ENCODE measurements at regions not wholly inside any gene's neighbourhood (a gene's known extent, or its start where the extent isn't known, plus 50 kb on each side); places are given as distances from the start of the nearest gene placed in this dataset.

DNA sequence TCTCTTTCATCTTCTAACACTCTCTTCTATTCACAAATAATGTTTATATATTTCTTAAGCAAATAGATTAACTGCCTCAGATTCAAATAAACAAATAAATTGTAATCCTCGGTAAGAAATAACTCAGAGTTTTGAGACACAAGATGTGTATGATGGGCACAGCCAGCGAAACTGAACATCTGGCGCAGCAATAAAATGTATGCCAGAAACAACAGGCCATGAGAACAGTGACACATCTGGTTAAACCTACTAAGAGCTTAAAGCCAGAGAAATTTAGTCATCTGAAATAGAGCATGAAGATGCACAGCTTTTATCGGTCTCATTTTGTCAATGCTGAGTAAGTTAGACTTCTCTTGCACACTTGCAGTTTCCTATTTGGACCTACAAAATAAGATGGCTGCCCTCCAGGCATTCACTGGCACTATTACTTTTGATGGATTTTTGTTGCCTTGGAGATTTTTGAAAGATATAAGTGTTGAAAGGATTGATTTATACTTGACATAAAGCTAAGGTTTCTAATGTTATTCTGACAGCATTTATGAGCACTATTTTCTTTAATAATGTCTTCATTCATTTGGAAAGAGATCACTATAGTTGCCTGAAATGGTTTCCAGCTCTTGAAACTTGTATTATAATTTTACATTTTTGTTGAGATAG, 1444.0 kb downstream of the PCDH18 start:
- ChIA-PET CTCF (interaction anchor here (0.6 kb wide), 1 partner anchor 21 kb away, joined by 3 read pairs; no protein-coding TSS in a partner anchor), POLR2A (no interaction called here)
- Histone ChIP-seq H3K9me3 (ENCODE audit: control insufficient read depth, insufficient read depth, low read length) (no peaks in the 10 kb centered on the region), H3K4me3 (ENCODE audit: low read depth, low read length) (no peak overlapping the region), H3K27me3 (ENCODE audit: control insufficient read depth, insufficient read depth, low read length) (no peaks in the 10 kb centered on the region), H3K27ac (ENCODE audit: low read depth, low read length) (no peak overlapping the region)
- TF ChIP-seq, protein P1, sequence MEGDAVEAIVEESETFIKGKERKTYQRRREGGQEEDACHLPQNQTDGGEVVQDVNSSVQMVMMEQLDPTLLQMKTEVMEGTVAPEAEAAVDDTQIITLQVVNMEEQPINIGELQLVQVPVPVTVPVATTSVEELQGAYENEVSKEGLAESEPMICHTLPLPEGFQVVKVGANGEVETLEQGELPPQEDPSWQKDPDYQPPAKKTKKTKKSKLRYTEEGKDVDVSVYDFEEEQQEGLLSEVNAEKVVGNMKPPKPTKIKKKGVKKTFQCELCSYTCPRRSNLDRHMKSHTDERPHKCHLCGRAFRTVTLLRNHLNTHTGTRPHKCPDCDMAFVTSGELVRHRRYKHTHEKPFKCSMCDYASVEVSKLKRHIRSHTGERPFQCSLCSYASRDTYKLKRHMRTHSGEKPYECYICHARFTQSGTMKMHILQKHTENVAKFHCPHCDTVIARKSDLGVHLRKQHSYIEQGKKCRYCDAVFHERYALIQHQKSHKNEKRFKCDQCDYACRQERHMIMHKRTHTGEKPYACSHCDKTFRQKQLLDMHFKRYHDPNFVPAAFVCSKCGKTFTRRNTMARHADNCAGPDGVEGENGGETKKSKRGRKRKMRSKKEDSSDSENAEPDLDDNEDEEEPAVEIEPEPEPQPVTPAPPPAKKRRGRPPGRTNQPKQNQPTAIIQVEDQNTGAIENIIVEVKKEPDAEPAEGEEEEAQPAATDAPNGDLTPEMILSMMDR (IDR thresholded peaks at IDR 0.05; ENCODE audit: low read depth, low read length) = no peak
- DNase-seq (ENCODE audit: low read depth, low spot score) = no peak

DNA sequence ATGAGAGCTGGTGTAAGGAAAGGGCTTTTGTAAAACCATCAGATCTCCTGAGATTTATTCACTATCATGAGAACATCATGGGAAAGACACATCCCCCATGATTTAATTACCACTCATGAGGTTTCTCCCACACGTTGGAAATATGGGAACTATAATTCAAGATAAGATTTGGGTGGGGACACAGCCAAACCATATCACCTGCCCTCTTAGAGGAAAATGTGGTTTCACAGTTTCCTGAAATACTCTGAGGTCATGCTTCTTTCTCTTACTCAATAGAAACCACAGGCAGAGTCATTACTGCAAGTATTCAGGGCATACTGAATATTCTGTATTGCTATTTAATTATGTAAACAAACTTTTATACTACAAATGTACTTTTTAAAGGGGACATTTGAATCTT, 1453.3 kb downstream of the PCDH18 start:
- ChIA-PET POLR2A (no interaction called here), CTCF (no interaction called here)
- Histone ChIP-seq H3K27ac (ENCODE audit: low read depth, low read length) (no peak overlapping the region), H3K4me3 (ENCODE audit: low read depth, low read length) (no peak overlapping the region), H3K9me3 (ENCODE audit: control insufficient read depth, insufficient read depth, low read length) (no peaks in the 10 kb centered on the region), H3K27me3 (ENCODE audit: control insufficient read depth, insufficient read depth, low read length) (no peaks in the 10 kb centered on the region)
- no peak for DNase-seq (ENCODE audit: low read depth, low spot score)
- TF ChIP-seq, protein P1 (IDR thresholded peaks at IDR 0.05; ENCODE audit: low read depth, low read length) = no peak

DNA sequence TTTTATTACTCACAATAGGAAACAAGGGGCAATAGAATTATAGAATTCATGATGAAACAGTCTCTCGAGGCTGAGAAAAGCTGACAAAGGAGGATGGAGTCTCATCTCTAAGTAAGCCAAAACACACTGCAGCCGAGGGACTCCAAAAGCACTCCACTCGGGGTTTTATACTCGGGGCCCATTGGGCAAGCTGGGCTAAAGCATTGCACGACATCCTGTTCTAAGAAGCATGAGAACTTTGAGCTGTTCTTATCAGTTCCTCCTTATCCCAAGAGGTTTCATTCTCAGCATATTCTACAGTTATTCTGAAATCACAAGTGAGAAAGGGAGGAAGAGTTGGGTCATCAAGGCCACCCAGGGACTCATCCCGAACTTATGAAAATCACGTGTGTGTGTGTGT, 1475.5 kb downstream of the PCDH18 start:
- Histone ChIP-seq H3K27me3 (ENCODE audit: control insufficient read depth, insufficient read depth, low read length) (no peaks in the 10 kb centered on the region), H3K9me3 (ENCODE audit: control insufficient read depth, insufficient read depth, low read length) (no peaks in the 10 kb centered on the region), H3K27ac (ENCODE audit: low read depth, low read length) (no peak overlapping the region), H3K4me3 (ENCODE audit: low read depth, low read length) (no peak overlapping the region)
- ChIA-PET CTCF (no interaction called here), POLR2A (no interaction called here)
- DNase-seq (ENCODE audit: low read depth, low spot score) = no peak
- TF ChIP-seq, protein P1 (IDR thresholded peaks at IDR 0.05; ENCODE audit: low read depth, low read length) = no peak

DNA sequence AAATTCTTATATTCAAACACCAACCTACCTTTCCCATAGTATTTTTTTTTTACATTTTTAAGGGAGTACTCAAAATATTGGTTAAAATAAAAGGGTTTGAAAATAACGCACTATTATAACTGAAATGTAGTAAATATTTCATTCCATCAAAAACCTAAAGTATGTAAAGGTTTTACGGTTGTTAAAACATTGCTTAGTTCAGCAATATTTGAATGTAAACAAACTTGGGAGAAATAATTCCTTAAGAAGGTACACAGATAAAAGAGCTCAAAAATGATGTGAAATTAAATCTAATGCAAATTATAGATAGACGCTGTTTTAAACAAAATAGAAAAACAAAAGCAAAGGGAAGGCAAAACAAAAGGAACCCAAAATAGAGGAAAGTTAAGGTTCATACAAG, 1476.9 kb downstream of the PCDH18 start:
- TF ChIP-seq, protein P1 (IDR thresholded peaks at IDR 0.05; ENCODE audit: low read depth, low read length) = no peak
- no peak overlapping the region for H3K27ac ChIP-seq (ENCODE audit: low read depth, low read length)
- ChIA-PET POLR2A (no interaction called here), CTCF (no interaction called here)
- H3K27me3 ChIP-seq (ENCODE audit: control insufficient read depth, insufficient read depth, low read length) = no peaks in the 10 kb centered on the region
- DNase-seq (ENCODE audit: low read depth, low spot score) = no peak
- no peak overlapping the region for H3K4me3 ChIP-seq (ENCODE audit: low read depth, low read length)
- H3K9me3 ChIP-seq (ENCODE audit: control insufficient read depth, insufficient read depth, low read length) = no peaks in the 10 kb centered on the region

DNA sequence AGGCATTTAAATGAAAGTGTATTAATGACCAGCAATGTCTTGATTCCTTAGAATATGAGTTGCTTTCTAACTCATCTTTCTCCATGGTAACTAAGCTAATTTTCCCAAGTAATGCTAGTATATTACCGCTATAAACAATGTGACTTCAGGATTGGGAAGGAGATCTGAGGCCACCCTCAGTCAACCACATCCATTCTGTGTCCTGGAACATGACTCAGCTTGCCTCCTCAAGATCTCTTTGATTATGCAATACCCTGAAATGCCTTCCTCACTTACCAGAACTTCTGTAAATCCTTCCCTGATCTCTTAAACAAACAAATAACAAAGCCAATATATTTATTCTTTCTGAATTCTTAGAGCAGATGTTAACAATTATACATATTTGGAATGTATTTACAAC, 1495.5 kb downstream of the PCDH18 start:
- no peaks in the 10 kb centered on the region for H3K9me3 ChIP-seq (ENCODE audit: control insufficient read depth, insufficient read depth, low read length)
- H3K27ac ChIP-seq (ENCODE audit: low read depth, low read length) = no peak overlapping the region
- DNase-seq (ENCODE audit: low read depth, low spot score) = peak; percentile 62
- POLR2A ChIA-PET = no interaction called here
- no peaks in the 10 kb centered on the region for H3K27me3 ChIP-seq (ENCODE audit: control insufficient read depth, insufficient read depth, low read length)
- CTCF ChIA-PET = interaction anchor here (1.3 kb wide), 1 partner anchor 828 kb away, joined by 4 read pairs; no protein-coding TSS in a partner anchor
- no peak overlapping the region for H3K4me3 ChIP-seq (ENCODE audit: low read depth, low read length)
- TF ChIP-seq, protein P1 (IDR thresholded peaks at IDR 0.05; ENCODE audit: low read depth, low read length) = no peak
